ENCODE measurements at regions not wholly inside any gene's neighbourhood (a gene's known extent, or its start where the extent isn't known, plus 50 kb on each side); places are given as distances from the start of the nearest gene placed in this dataset.

DNA sequence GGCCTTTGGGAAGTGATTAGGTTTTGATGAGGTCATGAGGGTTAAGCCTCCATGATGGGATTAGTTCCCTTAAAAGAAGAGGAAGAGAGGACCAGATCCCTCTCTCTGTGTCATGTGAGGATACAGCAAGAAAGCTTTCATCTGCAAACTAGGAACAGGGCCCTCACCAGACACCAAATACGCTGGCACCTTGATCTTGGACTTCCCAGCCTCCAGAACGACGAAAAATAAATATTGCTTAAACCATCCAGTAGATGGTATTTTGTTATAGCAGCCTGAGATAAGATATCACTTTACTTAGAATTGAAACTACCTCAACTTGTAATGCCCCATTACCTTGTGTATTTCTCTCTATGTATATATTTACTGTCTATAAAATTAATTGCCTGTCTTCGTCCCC, 65.4 kb upstream of the NNAT start:
- ATAC-seq (replicated peaks in 6 of 8): no peak
- H3K4me1 ChIP-seq (replicated peaks in 1 of 2): no peaks in the 10 kb centered on the region
- H3K27ac ChIP-seq: no peak overlapping the region
- in situ Hi-C loops (cut with MboI; ENCODE audit: low pct_unique_long_range_greater_than_20kb in 2 of 9, low sequenced_read_pairs in 9 of 9, unreplicated experiment in 9 of 9): no loop called here
- H3K4me3 ChIP-seq: no peak overlapping the region
- WGBS, 10 experiments: 20 to 93% (median 77%) methylated on average over 1 to 4 of the region's 4 CpGs; no CpG with 5 or more reads in 2 of the 10 experiments

DNA sequence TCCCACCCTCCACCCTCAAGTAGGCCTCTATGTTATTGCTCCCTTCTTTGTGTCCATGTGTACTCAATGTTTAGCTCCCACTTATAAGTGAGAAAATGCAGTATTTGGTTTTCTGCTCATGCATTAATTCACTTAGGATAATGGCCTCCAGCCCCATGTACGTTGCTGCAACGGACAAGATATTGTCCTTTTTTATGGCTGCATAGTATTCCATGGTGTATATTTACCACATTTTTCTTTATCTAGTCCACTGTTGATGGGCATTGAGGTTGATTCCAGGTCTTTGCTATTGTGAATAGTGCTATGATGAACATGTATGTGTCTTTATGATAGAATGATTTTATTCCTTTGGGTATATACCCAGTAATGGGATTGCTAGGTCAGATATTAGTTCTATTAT, 64.1 kb upstream of the NNAT start:
- in situ Hi-C loops (cut with MboI; ENCODE audit: low pct_unique_long_range_greater_than_20kb in 2 of 9, low sequenced_read_pairs in 9 of 9, unreplicated experiment in 9 of 9): no loop called here
- Histone ChIP-seq H3K4me3 (no peak overlapping the region), H3K4me1 (replicated peaks in 1 of 2) (no peaks in the 10 kb centered on the region), H3K27ac (no peak overlapping the region)
- ATAC-seq (replicated peaks in 6 of 8): no peak
- WGBS, 10 experiments: 0 to 79% (median 48%) methylated on average over 2 of the region's 2 CpGs; no CpG with 5 or more reads in 5 of the 10 experiments

DNA sequence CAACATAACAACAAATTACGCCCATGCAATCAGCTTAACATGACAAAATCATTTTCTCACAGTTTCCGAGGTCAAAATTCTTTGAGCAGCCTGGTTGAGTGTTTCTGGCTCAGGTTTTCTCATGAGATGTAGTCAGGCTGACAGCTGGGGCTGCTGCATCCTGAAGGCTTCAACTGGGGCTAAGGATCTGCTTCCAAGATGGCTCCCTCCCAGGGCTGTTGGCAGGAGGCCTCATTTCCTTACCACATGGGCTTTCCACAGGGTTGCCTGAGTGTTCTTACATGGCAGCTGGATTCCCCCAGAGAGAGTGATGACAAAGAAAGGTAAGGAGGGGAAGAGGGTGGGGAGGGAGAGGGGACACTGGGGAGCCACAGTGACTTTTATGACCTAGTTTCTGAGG, 63.1 kb upstream of the NNAT start:
- Histone ChIP-seq H3K4me3 (no peak overlapping the region), H3K27ac (no peak overlapping the region), H3K4me1 (replicated peaks in 1 of 2) (no peaks in the 10 kb centered on the region)
- WGBS, 10 experiments: 0 to 100% (median 88%) methylated on average over 1 to 2 of the region's 2 CpGs; no CpG with 5 or more reads in 1 of the 10 experiments
- in situ Hi-C loops (cut with MboI; ENCODE audit: low pct_unique_long_range_greater_than_20kb in 2 of 9, low sequenced_read_pairs in 9 of 9, unreplicated experiment in 9 of 9): no loop called here
- ATAC-seq (replicated peaks in 6 of 8): no peak

DNA sequence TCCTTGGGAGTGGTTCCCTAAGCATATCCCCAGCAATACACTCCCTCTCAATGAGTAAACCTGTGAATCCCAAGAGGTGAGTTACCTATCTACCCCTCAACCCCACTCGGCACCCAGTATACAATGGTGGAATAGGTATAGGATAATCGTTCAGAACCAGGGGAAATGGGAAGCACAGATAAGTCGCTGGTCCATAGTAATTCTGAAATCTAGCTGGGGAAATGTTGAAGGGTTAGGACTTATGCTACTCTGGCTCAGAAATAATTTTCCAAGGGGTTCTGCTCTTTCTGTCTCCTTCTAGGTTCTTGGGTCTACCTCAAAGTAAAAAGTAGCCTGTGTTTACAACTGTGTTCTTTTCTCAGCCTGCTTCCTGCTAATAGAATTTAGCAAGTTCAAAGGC, 62.3 kb upstream of the NNAT start:
- WGBS, 10 experiments: 0 to 100% (median 80%) methylated on average over 1 to 3 of the region's 3 CpGs; no CpG with 5 or more reads in 1 of the 10 experiments
- H3K4me1 ChIP-seq (replicated peaks in 1 of 2): no peaks in the 10 kb centered on the region
- no peak for ATAC-seq (replicated peaks in 6 of 8)
- no peak overlapping the region for H3K4me3 ChIP-seq
- in situ Hi-C loops (cut with MboI; ENCODE audit: low pct_unique_long_range_greater_than_20kb in 2 of 9, low sequenced_read_pairs in 9 of 9, unreplicated experiment in 9 of 9): no loop called here
- H3K27ac ChIP-seq: no peak overlapping the region

DNA sequence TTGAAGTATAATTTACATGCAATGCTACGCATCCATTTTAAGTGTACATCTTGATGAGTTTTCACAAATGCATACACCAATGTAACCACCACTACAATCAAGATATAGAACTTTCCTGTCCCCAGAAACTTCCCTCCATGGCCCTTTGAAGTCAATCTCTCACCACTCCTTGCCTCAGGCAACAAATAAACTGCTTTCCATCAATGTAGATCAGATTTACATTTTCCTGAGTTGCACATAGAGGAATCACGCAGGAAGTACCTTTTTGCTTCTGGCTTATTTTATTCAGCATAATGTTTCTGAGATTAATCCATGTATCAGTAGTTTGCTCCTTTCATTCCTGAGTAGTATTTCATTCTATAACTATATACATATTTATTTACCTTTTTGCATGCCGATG, 59.6 kb upstream of the NNAT start:
- in situ Hi-C loops (cut with MboI; ENCODE audit: low pct_unique_long_range_greater_than_20kb in 2 of 9, low sequenced_read_pairs in 9 of 9, unreplicated experiment in 9 of 9): no loop called here

DNA sequence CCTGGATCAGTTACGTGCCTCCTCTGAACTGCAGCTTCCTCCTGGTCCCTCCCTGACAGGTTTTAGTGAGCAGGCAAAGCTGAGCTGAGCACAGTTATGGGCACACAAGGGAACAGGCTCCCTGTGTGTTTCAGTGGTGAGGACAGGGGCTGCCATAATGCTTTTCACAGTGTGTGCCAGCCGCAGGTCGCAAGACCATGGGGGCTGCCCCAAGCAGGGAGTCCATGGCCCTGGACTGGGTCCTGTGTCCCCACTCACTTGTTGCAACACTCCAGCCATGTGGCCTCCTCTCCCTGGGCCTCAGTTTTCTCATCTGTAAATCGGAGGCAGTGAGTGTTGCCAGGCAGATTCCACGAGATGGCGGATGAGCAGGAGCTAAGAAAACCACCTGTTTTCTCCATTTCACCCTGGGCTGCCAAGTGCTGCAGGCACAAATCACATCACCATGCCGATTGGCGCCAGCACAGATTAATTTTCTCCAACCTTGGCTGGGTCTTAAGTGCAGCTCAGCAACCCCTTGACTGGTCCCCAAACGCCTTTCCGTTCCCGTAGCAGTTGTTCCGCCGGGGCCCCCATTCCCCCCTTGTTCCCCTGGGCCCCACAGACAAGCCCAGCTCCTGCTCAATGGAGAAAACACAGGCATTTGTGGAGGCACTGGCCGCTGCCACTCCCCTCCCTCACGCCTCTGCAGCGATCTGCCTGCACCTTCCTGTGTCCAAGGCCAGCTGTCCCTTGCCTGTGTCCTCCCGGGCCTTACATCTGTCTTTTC, 57.1 kb upstream of the NNAT start:
- in situ Hi-C loops (cut with MboI; ENCODE audit: low pct_unique_long_range_greater_than_20kb in 2 of 9, low sequenced_read_pairs in 9 of 9, unreplicated experiment in 9 of 9): no loop called here
- Histone ChIP-seq H3K4me3 (no peak overlapping the region), H3K4me1 (replicated peaks in 1 of 2) (peaks cover 7% of the 10 kb centered on the region in 2 donors), H3K27ac (peak overlapping the region in 1 of 2 donors; percentile 39)
- ATAC-seq (replicated peaks in 6 of 8): peak in 3 of 8 experiments; percentile 21 to 41 (median 40)
- 56 to 100% (median 86%) methylated on average over 1 to 6 of the region's 17 CpGs; no CpG with 5 or more reads in 4 of the 10 experiments for WGBS, 10 experiments

More for the DNA sequence above, 59.6 kb upstream of the NNAT start:
- Histone ChIP-seq H3K4me1 (replicated peaks in 1 of 2) (peaks cover 7% of the 10 kb centered on the region in 2 donors), H3K4me3 (no peak overlapping the region), H3K27ac (no peak overlapping the region)
- WGBS, 10 experiments: 47 to 100% (median 91%) methylated on average over 1 to 3 of the region's 3 CpGs
- ATAC-seq (replicated peaks in 6 of 8): peak in 1 of 8 experiments; percentile 66

DNA sequence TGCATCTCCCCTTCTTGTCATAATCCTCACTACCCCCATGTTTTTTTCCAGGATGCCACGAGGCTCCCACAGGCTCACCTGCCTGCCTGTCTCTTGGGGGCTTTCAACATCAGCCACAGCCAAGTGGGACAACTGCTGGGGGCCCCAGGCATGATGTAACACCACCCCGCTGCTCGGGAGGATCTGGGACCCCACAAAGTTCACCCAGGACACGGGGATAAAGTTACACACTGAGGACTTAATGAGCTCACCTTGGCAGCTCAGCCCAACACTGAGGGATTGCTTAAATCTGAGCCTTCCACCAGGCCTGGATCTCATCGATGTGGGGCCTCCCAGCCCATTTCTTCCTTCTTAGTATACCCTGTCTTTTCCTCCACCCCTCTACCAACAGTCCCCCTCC, 56.4 kb upstream of the NNAT start:
- WGBS, 10 experiments: 11 to 73% (median 60%) methylated on average over 1 to 3 of the region's 5 CpGs; no CpG with 5 or more reads in 5 of the 10 experiments
- ATAC-seq (replicated peaks in 6 of 8): no peak
- Histone ChIP-seq H3K27ac (no peak overlapping the region), H3K4me3 (no peak overlapping the region), H3K4me1 (replicated peaks in 1 of 2) (peaks cover 7 to 11% of the 10 kb centered on the region in 2 donors)
- in situ Hi-C loops (cut with MboI; ENCODE audit: low pct_unique_long_range_greater_than_20kb in 2 of 9, low sequenced_read_pairs in 9 of 9, unreplicated experiment in 9 of 9): no loop called here
